ENCODE measurements at regions not wholly inside any gene's neighbourhood (a gene's known extent, or its start where the extent isn't known, plus 50 kb on each side); places are given as distances from the start of the nearest gene placed in this dataset.

DNA sequence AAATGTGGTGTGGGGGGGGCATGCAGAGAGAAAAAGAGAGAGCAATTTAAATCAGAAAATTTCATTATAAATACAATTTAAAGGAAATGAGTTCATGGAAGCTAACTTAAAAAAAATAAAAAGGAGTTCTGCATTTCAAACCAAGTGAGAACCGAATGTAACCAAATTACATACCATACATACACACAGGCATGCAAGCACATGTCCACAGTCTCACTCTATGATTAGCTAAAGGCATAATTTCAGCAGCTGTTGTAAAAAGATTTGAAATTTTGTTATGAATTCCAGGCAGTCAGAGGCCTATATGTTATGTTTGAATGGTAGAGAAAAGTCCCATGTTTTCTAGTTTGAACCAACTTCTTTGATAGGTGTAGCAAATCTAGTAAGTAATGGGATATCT lies 611.6 kb upstream of the ADGRL3 start:
- TF ChIP-seq, protein P1, sequence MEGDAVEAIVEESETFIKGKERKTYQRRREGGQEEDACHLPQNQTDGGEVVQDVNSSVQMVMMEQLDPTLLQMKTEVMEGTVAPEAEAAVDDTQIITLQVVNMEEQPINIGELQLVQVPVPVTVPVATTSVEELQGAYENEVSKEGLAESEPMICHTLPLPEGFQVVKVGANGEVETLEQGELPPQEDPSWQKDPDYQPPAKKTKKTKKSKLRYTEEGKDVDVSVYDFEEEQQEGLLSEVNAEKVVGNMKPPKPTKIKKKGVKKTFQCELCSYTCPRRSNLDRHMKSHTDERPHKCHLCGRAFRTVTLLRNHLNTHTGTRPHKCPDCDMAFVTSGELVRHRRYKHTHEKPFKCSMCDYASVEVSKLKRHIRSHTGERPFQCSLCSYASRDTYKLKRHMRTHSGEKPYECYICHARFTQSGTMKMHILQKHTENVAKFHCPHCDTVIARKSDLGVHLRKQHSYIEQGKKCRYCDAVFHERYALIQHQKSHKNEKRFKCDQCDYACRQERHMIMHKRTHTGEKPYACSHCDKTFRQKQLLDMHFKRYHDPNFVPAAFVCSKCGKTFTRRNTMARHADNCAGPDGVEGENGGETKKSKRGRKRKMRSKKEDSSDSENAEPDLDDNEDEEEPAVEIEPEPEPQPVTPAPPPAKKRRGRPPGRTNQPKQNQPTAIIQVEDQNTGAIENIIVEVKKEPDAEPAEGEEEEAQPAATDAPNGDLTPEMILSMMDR (IDR thresholded peaks at IDR 0.05), result no peak
- TF ChIP-seq POLR2A (IDR thresholded peaks at IDR 0.05), result no peak
- TF ChIP-seq POLR2AphosphoS5 (IDR thresholded peaks at IDR 0.05), result no peak
- no peak for TF ChIP-seq EP300 (IDR thresholded peaks at IDR 0.05)
